K562 (cell line): ENCODE measurements at regions not wholly inside any gene's neighbourhood (a gene's known extent, or its start where the extent isn't known, plus 50 kb on each side); places are given as distances from the start of the nearest gene placed in this dataset.

ENCODE experiments used
- CHD2 ChIP-seq: IDR thresholded peaks from 2 replicates; pipeline ENCODE4 v1.6.1; 2011; ENCODE audit warnings: low read depth, low read length
- CHD4 ChIP-seq: fragments of 200-600 bp; sonication (generic); IDR thresholded peaks from 3 replicates; pipeline ENCODE4 v1.6.1; 2012; ENCODE audit warnings: low read depth, mild to moderate bottlenecking, mixed read lengths, low read length, inconsistent platforms; ENCODE audit not compliant: insufficient read depth, insufficient replicate concordance, poor library complexity, severe bottlenecking
- CTCF ChIP-seq, 3 experiments: IDR thresholded peaks in 2 of 3; conservative IDR thresholded peaks in 1 of 3; 2 replicates each; pipeline ENCODE4 v1.5.1; 2011 to 2012; ENCODE audit warnings: low read length in 3 of 3, mild to moderate bottlenecking in 3 of 3, control low read depth in 2 of 3, improper control_type of control experiment in 1 of 3, inconsistent platforms in 1 of 3, low read depth in 1 of 3, mixed read lengths in 1 of 3, moderate library complexity in 1 of 3; ENCODE audit not compliant: insufficient read depth in 2 of 3
- ELK1 ChIP-seq: sonication (generic); formaldehyde crosslinking; IDR thresholded peaks from 2 replicates; pipeline ENCODE4 v1.8.1; 2022; ENCODE audit warnings: missing genetic modification reagents
- FOS ChIP-seq: IDR thresholded peaks from 3 replicates; pipeline ENCODE4 v1.6.1; 2011; ENCODE audit not compliant: insufficient read length; ENCODE audit errors: extremely low read depth
- MAZ ChIP-seq, 2 experiments: fragments of 450-650 bp in 1 of 2; sonication (generic) in 1 of 2; formaldehyde crosslinking; IDR thresholded peaks in 1 of 2; conservative IDR thresholded peaks in 1 of 2; 2 replicates each; pipeline versions ENCODE4 v1.4.0 to v1.5.0; 2020; ENCODE audit warnings: mild to moderate bottlenecking in 1 of 2, missing genetic modification reagents in 1 of 2
- NFXL1 ChIP-seq: fragments of 450-650 bp; formaldehyde crosslinking; IDR thresholded peaks from 2 replicates; pipeline ENCODE4 v1.4.0; 2021; ENCODE audit warnings: mild to moderate bottlenecking
- POLR2A ChIP-seq: fragments of 450-650 bp; conservative IDR thresholded peaks from 2 replicates; pipeline ENCODE4 v1.6.1; 2016
- POLR2AphosphoS5 ChIP-seq: IDR thresholded peaks from 2 replicates; pipeline ENCODE4 v1.6.1; 2011; ENCODE audit warnings: mild to moderate bottlenecking, low read depth, low read length, moderate library complexity; ENCODE audit not compliant: control insufficient read depth, insufficient read depth
- REST ChIP-seq, 2 experiments: fragments of 450-650 bp; formaldehyde crosslinking in 1 of 2; IDR thresholded peaks; 2 replicates each; pipeline versions ENCODE4 v1.4.0 to v1.6.1; 2014 to 2020; ENCODE audit warnings: mild to moderate bottlenecking in 2 of 2, borderline replicate concordance in 1 of 2, low read depth in 1 of 2
- TFAP4 ChIP-seq: sonication (generic); formaldehyde crosslinking; IDR thresholded peaks from 2 replicates; pipeline ENCODE4 v1.8.0; 2022; ENCODE audit warnings: missing genetic modification reagents, mild to moderate bottlenecking, moderate library complexity, borderline replicate concordance
- ZFP30 ChIP-seq: fragments of 250-450 bp; sonication (Bioruptor Pico); IDR thresholded peaks from 2 replicates; pipeline ENCODE4 v1.8.0; 2022; ENCODE audit warnings: moderate library complexity, mild to moderate bottlenecking, inconsistent platforms, borderline replicate concordance
- ZFP36 ChIP-seq: fragments of 150-350 bp; IDR thresholded peaks from 2 replicates; pipeline ENCODE4 v1.6.1; 2018; ENCODE audit warnings: low read length, low read depth; ENCODE audit not compliant: partially characterized antibody

DNA sequence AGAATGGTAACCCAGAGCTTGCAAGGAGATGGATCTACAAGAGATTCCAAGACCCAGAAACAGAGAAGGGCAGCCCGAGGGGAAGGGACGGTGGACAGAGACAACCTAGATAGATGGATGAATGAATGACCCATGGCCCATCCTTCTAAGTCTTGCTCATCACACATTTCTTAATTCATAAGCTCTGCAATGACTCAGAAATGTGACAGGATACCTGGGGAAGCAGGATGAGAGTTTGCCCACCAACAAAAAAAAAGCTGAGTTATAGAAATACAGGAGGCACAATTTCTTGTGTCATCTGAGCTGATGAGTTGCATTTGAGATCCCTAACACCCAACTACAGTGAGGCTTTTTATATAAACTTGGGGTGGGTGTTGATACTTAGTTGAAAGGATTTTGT lies 76.6 kb downstream of the CNTN3 start:
- no peak for TF ChIP-seq POLR2A
- TF ChIP-seq FOS: no peak
- TF ChIP-seq NFXL1 (CRISPR knock-in tag): no peak
- no peak for TF ChIP-seq ELK1 (CRISPR knock-in tag)
- TF ChIP-seq REST (IDR thresholded peaks at IDR 0.05; ENCODE audit: borderline replicate concordance): no peak
- TF ChIP-seq REST (CRISPR knock-in tag; IDR thresholded peaks at IDR 0.05; ENCODE audit: low read depth): no peak
- TF ChIP-seq MAZ (CRISPR knock-in tag; conservative IDR thresholded peaks at IDR 0.05 in 1 of 2, IDR thresholded peaks at IDR 0.05 in 1 of 2): no peak
- no peak for TF ChIP-seq CHD2
- TF ChIP-seq CHD4: no peak
- no peak for TF ChIP-seq CTCF (IDR thresholded peaks at IDR 0.05 in 2 of 3, conservative IDR thresholded peaks at IDR 0.05 in 1 of 3; ENCODE audit: insufficient read depth in 2 of 3, low read depth in 1 of 3, low read length in 3 of 3)
- no peak for TF ChIP-seq ZFP30 (CRISPR knock-in tag)
- TF ChIP-seq POLR2AphosphoS5: no peak
- TF ChIP-seq TFAP4 (CRISPR knock-in tag): no peak
- TF ChIP-seq ZFP36: no peak
